ENCODE measurements at regions not wholly inside any gene's neighbourhood (a gene's known extent, or its start where the extent isn't known, plus 50 kb on each side); places are given as distances from the start of the nearest gene placed in this dataset.

- no peak overlapping the region for H3K9ac ChIP-seq (ENCODE audit: low read depth, low read length)
Observed at GRCh38 chr1:72891976-72892375, 609.6 kb upstream of the NEGR1 start.

DNA sequence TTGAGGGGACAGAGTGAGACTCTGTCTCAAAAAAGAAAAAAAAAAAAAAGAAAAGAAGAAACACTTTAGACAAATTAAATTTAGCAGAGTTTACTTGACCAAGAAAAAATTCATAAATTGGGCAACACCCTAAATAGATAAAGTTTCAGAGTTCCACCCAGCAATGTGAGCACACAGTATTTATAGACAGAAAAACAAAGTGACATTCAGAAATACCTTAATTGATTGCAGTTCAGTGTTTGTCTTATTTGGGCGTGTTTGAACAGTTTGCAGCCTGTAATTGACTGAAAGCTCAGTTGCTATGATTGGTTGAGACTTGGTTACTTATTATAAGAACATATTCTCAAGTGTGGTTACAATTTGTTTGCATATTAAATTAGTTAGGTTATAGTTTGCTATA lies 603.5 kb upstream of the NEGR1 start:
- Histone ChIP-seq H3K4me1 (ENCODE audit: insufficient read depth, low read length) (no peaks in the 10 kb centered on the region), H3K9ac (ENCODE audit: low read depth, low read length) (no peak overlapping the region), H3K9me3 (ENCODE audit: insufficient read depth, low read length, severe bottlenecking) (no peaks in the 10 kb centered on the region), H2AFZ (ENCODE audit: low read depth, low read length) (no peak overlapping the region), H3K79me2 (ENCODE audit: insufficient read depth, low read length) (no peaks in the 10 kb centered on the region), H4K20me1 (ENCODE audit: insufficient read depth, low read length) (no peaks in the 10 kb centered on the region), H3K27me3 (ENCODE audit: insufficient read depth, low read length, poor library complexity) (no peaks in the 10 kb centered on the region), H3K4me2 (ENCODE audit: insufficient read depth, low read length) (no peak overlapping the region), H3K4me3 (ENCODE audit: low read depth in 1 of 2, low read length in 2 of 2) (no peak overlapping the region), H3K27ac (ENCODE audit: low read length) (no peak overlapping the region), H3K36me3 (ENCODE audit: insufficient read depth, low read length) (no peaks in the 10 kb centered on the region)
- TF ChIP-seq EZH2 (IDR thresholded peaks at IDR 0.05; ENCODE audit: borderline replicate concordance, low read depth, low read length, severe bottlenecking): no peak
- TF ChIP-seq, protein P1, sequence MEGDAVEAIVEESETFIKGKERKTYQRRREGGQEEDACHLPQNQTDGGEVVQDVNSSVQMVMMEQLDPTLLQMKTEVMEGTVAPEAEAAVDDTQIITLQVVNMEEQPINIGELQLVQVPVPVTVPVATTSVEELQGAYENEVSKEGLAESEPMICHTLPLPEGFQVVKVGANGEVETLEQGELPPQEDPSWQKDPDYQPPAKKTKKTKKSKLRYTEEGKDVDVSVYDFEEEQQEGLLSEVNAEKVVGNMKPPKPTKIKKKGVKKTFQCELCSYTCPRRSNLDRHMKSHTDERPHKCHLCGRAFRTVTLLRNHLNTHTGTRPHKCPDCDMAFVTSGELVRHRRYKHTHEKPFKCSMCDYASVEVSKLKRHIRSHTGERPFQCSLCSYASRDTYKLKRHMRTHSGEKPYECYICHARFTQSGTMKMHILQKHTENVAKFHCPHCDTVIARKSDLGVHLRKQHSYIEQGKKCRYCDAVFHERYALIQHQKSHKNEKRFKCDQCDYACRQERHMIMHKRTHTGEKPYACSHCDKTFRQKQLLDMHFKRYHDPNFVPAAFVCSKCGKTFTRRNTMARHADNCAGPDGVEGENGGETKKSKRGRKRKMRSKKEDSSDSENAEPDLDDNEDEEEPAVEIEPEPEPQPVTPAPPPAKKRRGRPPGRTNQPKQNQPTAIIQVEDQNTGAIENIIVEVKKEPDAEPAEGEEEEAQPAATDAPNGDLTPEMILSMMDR (IDR thresholded peaks at IDR 0.05; ENCODE audit: borderline replicate concordance, extremely low read depth, low read length, poor library complexity, severe bottlenecking): no peak
- DNase-seq: no peak
- ATAC-seq (ENCODE audit: insufficient read depth, low read depth): no peak

More at GRCh38 chr1:72891976-72892375, 609.6 kb upstream of the NEGR1 start:
- H3K4me3 ChIP-seq (ENCODE audit: low read depth in 1 of 2, low read length in 2 of 2): no peak overlapping the region
- H3K36me3 ChIP-seq (ENCODE audit: insufficient read depth, low read length): no peaks in the 10 kb centered on the region
- no peaks in the 10 kb centered on the region for H3K9me3 ChIP-seq (ENCODE audit: insufficient read depth, low read length, severe bottlenecking)
- no peak overlapping the region for H3K4me2 ChIP-seq (ENCODE audit: insufficient read depth, low read length)
- H3K4me1 ChIP-seq (ENCODE audit: insufficient read depth, low read length): no peaks in the 10 kb centered on the region
- TF ChIP-seq EZH2 (IDR thresholded peaks at IDR 0.05; ENCODE audit: borderline replicate concordance, low read depth, low read length, severe bottlenecking): no peak
- TF ChIP-seq, protein P1 (IDR thresholded peaks at IDR 0.05; ENCODE audit: borderline replicate concordance, extremely low read depth, low read length, poor library complexity, severe bottlenecking): no peak
- no peak for ATAC-seq (ENCODE audit: insufficient read depth, low read depth)
- H3K27me3 ChIP-seq (ENCODE audit: insufficient read depth, low read length, poor library complexity): no peaks in the 10 kb centered on the region
- H3K27ac ChIP-seq (ENCODE audit: low read length): no peak overlapping the region
- no peak overlapping the region for H2AFZ ChIP-seq (ENCODE audit: low read depth, low read length)
- no peak for DNase-seq
- no peaks in the 10 kb centered on the region for H4K20me1 ChIP-seq (ENCODE audit: insufficient read depth, low read length)
- no peaks in the 10 kb centered on the region for H3K79me2 ChIP-seq (ENCODE audit: insufficient read depth, low read length)

- DNase-seq (no peak), ATAC-seq (ENCODE audit: insufficient read depth, low read depth) (no peak)
- Histone ChIP-seq H3K9ac (ENCODE audit: low read depth, low read length) (no peak overlapping the region), H3K79me2 (ENCODE audit: insufficient read depth, low read length) (no peaks in the 10 kb centered on the region), H3K27ac (ENCODE audit: low read length) (no peak overlapping the region), H3K27me3 (ENCODE audit: insufficient read depth, low read length, poor library complexity) (no peaks in the 10 kb centered on the region), H3K4me1 (ENCODE audit: insufficient read depth, low read length) (no peaks in the 10 kb centered on the region), H3K9me3 (ENCODE audit: insufficient read depth, low read length, severe bottlenecking) (no peaks in the 10 kb centered on the region), H3K4me3 (ENCODE audit: low read depth in 1 of 2, low read length in 2 of 2) (no peak overlapping the region), H2AFZ (ENCODE audit: low read depth, low read length) (no peak overlapping the region), H3K36me3 (ENCODE audit: insufficient read depth, low read length) (no peaks in the 10 kb centered on the region), H4K20me1 (ENCODE audit: insufficient read depth, low read length) (no peaks in the 10 kb centered on the region), H3K4me2 (ENCODE audit: insufficient read depth, low read length) (no peak overlapping the region)
- TF ChIP-seq, protein P1 (IDR thresholded peaks at IDR 0.05; ENCODE audit: borderline replicate concordance, extremely low read depth, low read length, poor library complexity, severe bottlenecking): no peak
- no peak for TF ChIP-seq EZH2 (IDR thresholded peaks at IDR 0.05; ENCODE audit: borderline replicate concordance, low read depth, low read length, severe bottlenecking)
Observed at GRCh38 chr1:72885017-72885416, 602.7 kb upstream of the NEGR1 start.

DNA sequence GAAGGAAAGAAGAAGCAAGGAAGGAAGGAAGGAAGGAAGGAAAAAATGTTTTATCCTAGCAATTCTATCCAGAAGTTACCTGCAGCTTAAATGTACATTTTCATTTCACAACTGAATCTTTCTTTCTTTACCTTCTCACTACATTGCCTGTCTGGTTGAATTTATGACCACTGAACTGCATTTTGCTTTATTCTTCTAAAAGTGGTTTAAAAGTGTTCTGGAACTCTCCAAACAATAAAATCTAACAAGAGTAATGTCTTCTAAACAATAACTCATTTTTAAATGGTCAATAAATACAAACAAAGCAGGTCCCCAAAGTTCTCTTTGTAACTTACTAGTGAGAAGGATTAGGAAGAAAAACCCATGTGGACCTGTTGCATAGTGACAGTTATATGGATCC lies 587.5 kb upstream of the NEGR1 start:
- Histone ChIP-seq H3K9me3 (ENCODE audit: insufficient read depth, low read length, severe bottlenecking) (no peaks in the 10 kb centered on the region), H3K27ac (ENCODE audit: low read length) (no peak overlapping the region), H3K27me3 (ENCODE audit: insufficient read depth, low read length, poor library complexity) (no peaks in the 10 kb centered on the region), H3K36me3 (ENCODE audit: insufficient read depth, low read length) (no peaks in the 10 kb centered on the region), H3K9ac (ENCODE audit: low read depth, low read length) (no peak overlapping the region), H2AFZ (ENCODE audit: low read depth, low read length) (no peak overlapping the region), H3K4me3 (ENCODE audit: low read depth in 1 of 2, low read length in 2 of 2) (no peak overlapping the region), H3K79me2 (ENCODE audit: insufficient read depth, low read length) (no peaks in the 10 kb centered on the region), H4K20me1 (ENCODE audit: insufficient read depth, low read length) (no peaks in the 10 kb centered on the region), H3K4me1 (ENCODE audit: insufficient read depth, low read length) (no peaks in the 10 kb centered on the region), H3K4me2 (ENCODE audit: insufficient read depth, low read length) (no peak overlapping the region)
- DNase-seq (no peak), ATAC-seq (ENCODE audit: insufficient read depth, low read depth) (no peak)
- TF ChIP-seq, protein P1 (IDR thresholded peaks at IDR 0.05; ENCODE audit: borderline replicate concordance, extremely low read depth, low read length, poor library complexity, severe bottlenecking): no peak
- TF ChIP-seq EZH2 (IDR thresholded peaks at IDR 0.05; ENCODE audit: borderline replicate concordance, low read depth, low read length, severe bottlenecking): no peak
